K562 (cell line): ENCODE measurements at regions not wholly inside any gene's neighbourhood (a gene's known extent, or its start where the extent isn't known, plus 50 kb on each side); places are given as distances from the start of the nearest gene placed in this dataset.

Experiments
- CBX2 ChIP-seq: fragments of 200-600 bp; sonication (generic); IDR thresholded peaks from one replicate; pipeline ENCODE4 v1.6.1; 2012; ENCODE audit warnings: mild to moderate bottlenecking, low read length, inconsistent platforms; ENCODE audit not compliant: insufficient read depth, poor library complexity, severe bottlenecking
- MAFK ChIP-seq: IDR thresholded peaks from 2 replicates; pipeline ENCODE4 v1.6.1; 2011; ENCODE audit warnings: low read length, improper control_type of control experiment
- NFIX ChIP-seq: fragments of 250-450 bp; sonication (Bioruptor Pico); IDR thresholded peaks from 2 replicates; pipeline ENCODE4 v1.4.0; 2020; ENCODE audit warnings: low read depth, mild to moderate bottlenecking, moderate library complexity
- NFYB ChIP-seq: IDR thresholded peaks from 2 replicates; pipeline ENCODE4 v1.6.1; 2011; ENCODE audit warnings: mild to moderate bottlenecking, moderate library complexity; ENCODE audit not compliant: insufficient read length; ENCODE audit errors: extremely low read depth
- PCBP1 ChIP-seq: fragments of 200-400 bp; formaldehyde crosslinking; IDR thresholded peaks from 2 replicates; pipeline ENCODE4 v1.6.1; 2018; ENCODE audit warnings: mild to moderate bottlenecking, low read depth, low read length; ENCODE audit not compliant: poor library complexity, severe bottlenecking
- SMARCC2 ChIP-seq: fragments of 450-650 bp; IDR thresholded peaks from 2 replicates; pipeline ENCODE4 v1.6.1; 2017; ENCODE audit warnings: antibody characterized with exemption, moderate library complexity, mild to moderate bottlenecking, low read depth
- SRSF7 ChIP-seq: fragments of 200-400 bp; formaldehyde crosslinking; optimal IDR thresholded peaks from 2 replicates; pipeline ENCODE3; 2017; ENCODE audit warnings: mild to moderate bottlenecking, low read depth, low read length
- TARDBP ChIP-seq: fragments of 450-650 bp; IDR thresholded peaks from 2 replicates; pipeline ENCODE4 v1.6.1; 2016
- TRIM24 ChIP-seq, 2 experiments: fragments of 450-650 bp; IDR thresholded peaks; 2 replicates each; pipeline ENCODE4 v1.6.1; 2016
- ZBTB7A ChIP-seq: IDR thresholded peaks from 2 replicates; pipeline ENCODE4 v1.6.1; 2011; ENCODE audit warnings: low read depth, mild to moderate bottlenecking, low read length, moderate library complexity, borderline replicate concordance; ENCODE audit not compliant: control insufficient read depth
- TF ChIP-seq, protein P1 (sequence below), 3 experiments: IDR thresholded peaks in 2 of 3; conservative IDR thresholded peaks in 1 of 3; 2 replicates each; pipeline ENCODE4 v1.5.1; 2011 to 2012; ENCODE audit warnings: low read length in 3 of 3, mild to moderate bottlenecking in 3 of 3, control low read depth in 2 of 3, improper control_type of control experiment in 1 of 3, inconsistent platforms in 1 of 3, low read depth in 1 of 3, mixed read lengths in 1 of 3, moderate library complexity in 1 of 3; ENCODE audit not compliant: insufficient read depth in 2 of 3

- TF ChIP-seq NFIX (no peak), MAFK (no peak), TARDBP (no peak), NFYB (no peak), ZBTB7A (no peak), SRSF7 (no peak), TRIM24 (IDR thresholded peaks at IDR 0.05) (no peak), PCBP1 (no peak), CBX2 (no peak), SMARCC2 (no peak)
- TF ChIP-seq, protein P1, sequence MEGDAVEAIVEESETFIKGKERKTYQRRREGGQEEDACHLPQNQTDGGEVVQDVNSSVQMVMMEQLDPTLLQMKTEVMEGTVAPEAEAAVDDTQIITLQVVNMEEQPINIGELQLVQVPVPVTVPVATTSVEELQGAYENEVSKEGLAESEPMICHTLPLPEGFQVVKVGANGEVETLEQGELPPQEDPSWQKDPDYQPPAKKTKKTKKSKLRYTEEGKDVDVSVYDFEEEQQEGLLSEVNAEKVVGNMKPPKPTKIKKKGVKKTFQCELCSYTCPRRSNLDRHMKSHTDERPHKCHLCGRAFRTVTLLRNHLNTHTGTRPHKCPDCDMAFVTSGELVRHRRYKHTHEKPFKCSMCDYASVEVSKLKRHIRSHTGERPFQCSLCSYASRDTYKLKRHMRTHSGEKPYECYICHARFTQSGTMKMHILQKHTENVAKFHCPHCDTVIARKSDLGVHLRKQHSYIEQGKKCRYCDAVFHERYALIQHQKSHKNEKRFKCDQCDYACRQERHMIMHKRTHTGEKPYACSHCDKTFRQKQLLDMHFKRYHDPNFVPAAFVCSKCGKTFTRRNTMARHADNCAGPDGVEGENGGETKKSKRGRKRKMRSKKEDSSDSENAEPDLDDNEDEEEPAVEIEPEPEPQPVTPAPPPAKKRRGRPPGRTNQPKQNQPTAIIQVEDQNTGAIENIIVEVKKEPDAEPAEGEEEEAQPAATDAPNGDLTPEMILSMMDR (IDR thresholded peaks at IDR 0.05 in 2 of 3, conservative IDR thresholded peaks at IDR 0.05 in 1 of 3; ENCODE audit: insufficient read depth in 2 of 3, low read depth in 1 of 3, low read length in 3 of 3), result no peak
Observed at GRCh38 chr17:52648995-52649394, 490.5 kb upstream of the CA10 start.
